LNCaP clone FGC (cell line): ENCODE measurements at regions not wholly inside any gene's neighbourhood (a gene's known extent, or its start where the extent isn't known, plus 50 kb on each side); places are given as distances from the start of the nearest gene placed in this dataset.

Experiments
- DNase-seq: peaks from one replicate; pipeline ENCODE4 v3.0.0-alpha.2; 2011; ENCODE audit warnings: low read depth
- H3K4me3 ChIP-seq: 2 replicates; pipeline ENCODE4 v1.5.1; 2011; ENCODE audit warnings: mild to moderate bottlenecking, low read depth, low read length, control low read depth
- CTCF ChIP-seq: IDR thresholded peaks from 2 replicates; pipeline ENCODE4 v1.5.1; 2012; ENCODE audit warnings: mild to moderate bottlenecking; ENCODE audit not compliant: control insufficient read depth, insufficient read depth; ENCODE audit errors: extremely low read depth

- H3K4me3 ChIP-seq = no peak overlapping the region
- no peak for DNase-seq
- TF ChIP-seq CTCF = no peak
Observed at GRCh38 chr4:8780086-8780485, 91.6 kb downstream of the HMX1 start.

GRCh38 chr4:8779490-8779932 lies 92.1 kb downstream of the HMX1 start:
- H3K4me3 ChIP-seq = no peak overlapping the region
- no peak for DNase-seq
- TF ChIP-seq CTCF = no peak

- no peak for TF ChIP-seq CTCF
- H3K4me3 ChIP-seq = no peak overlapping the region
- DNase-seq = no peak
Observed at GRCh38 chr4:8778760-8779159, 92.9 kb downstream of the HMX1 start.

GRCh38 chr4:8778291-8778690 lies 93.3 kb downstream of the HMX1 start:
- no peak overlapping the region for H3K4me3 ChIP-seq
- no peak for DNase-seq
- TF ChIP-seq CTCF = no peak

- TF ChIP-seq CTCF = no peak
- no peak for DNase-seq
- H3K4me3 ChIP-seq = no peak overlapping the region
Observed at GRCh38 chr4:8777320-8778196, 94.1 kb downstream of the HMX1 start.

- no peak for DNase-seq
- no peak overlapping the region for H3K4me3 ChIP-seq
- no peak for TF ChIP-seq CTCF
Observed at GRCh38 chr4:8776366-8776765, 95.3 kb downstream of the HMX1 start.
